Kidney (tissue), 13 donors: ENCODE measurements at regions not wholly inside any gene's neighbourhood (a gene's known extent, or its start where the extent isn't known, plus 50 kb on each side); places are given as distances from the start of the nearest gene placed in this dataset.

Experiments
- DNase-seq, 5 donors: peaks; one replicate each; pipeline ENCODE4 v3.0.0-alpha.2; 2013 to 2020
- FAIRE-seq: peaks from 2 replicates; lab custom pipeline; 2012; peaks lifted over from hg19 to GRCh38; lab: Jason Lieb, UNC
- H3K27ac ChIP-seq, 2 donors: one replicate each; pipeline ENCODE4 v1.7.0; 2013; ENCODE audit warnings: low read depth in 2 of 2, low read length in 2 of 2, inconsistent platforms in 1 of 2
- H3K27me3 ChIP-seq: one replicate; pipeline ENCODE4 v1.7.1; 2013; ENCODE audit warnings: low read length, inconsistent platforms; ENCODE audit not compliant: control insufficient read depth, insufficient read depth
- H3K36me3 ChIP-seq, 3 donors: one replicate each; pipeline versions ENCODE4 v1.7.0 to v1.7.1; 2013; ENCODE audit warnings: low read length in 3 of 3, control low read depth in 1 of 3, inconsistent platforms in 1 of 3; ENCODE audit not compliant: insufficient read depth in 3 of 3, control insufficient read depth in 2 of 3
- H3K4me1 ChIP-seq, 3 donors: one replicate each; pipeline versions ENCODE4 v1.7.0 to v1.7.1; 2013; ENCODE audit warnings: low read length in 3 of 3, inconsistent platforms in 1 of 3, low read depth in 1 of 3; ENCODE audit not compliant: control insufficient read depth in 2 of 3, insufficient read depth in 2 of 3
- H3K4me3 ChIP-seq, 3 donors: one replicate each; pipeline versions ENCODE4 v1.7.0 to v1.8.1; 2013; ENCODE audit warnings: low read length in 3 of 3, control low read depth in 1 of 3, inconsistent platforms in 1 of 3
- H3K9ac ChIP-seq, 3 donors: one replicate each; pipeline versions ENCODE4 v1.7.0 to v1.7.1; 2013; ENCODE audit warnings: low read length in 3 of 3, control low read depth in 1 of 3, inconsistent platforms in 1 of 3
- H3K9me3 ChIP-seq, 3 donors: one replicate each; pipeline versions ENCODE4 v1.7.0 to v1.7.1; 2013; ENCODE audit warnings: low read length in 3 of 3, control low read depth in 1 of 3, inconsistent platforms in 1 of 3; ENCODE audit not compliant: control insufficient read depth in 2 of 3, insufficient read depth in 1 of 3
- CTCF ChIP-seq: IDR thresholded peaks from 3 replicates; pipeline ENCODE4 v1.5.1; 2012; ENCODE audit warnings: mild to moderate bottlenecking, moderate library complexity, borderline replicate concordance; ENCODE audit not compliant: insufficient read depth; ENCODE audit errors: extremely low read depth
- intact Hi-C: fragments of 100-400 bp; cut with DNase I; formaldehyde crosslinking; loops from one replicate; pipeline ENCODE4 v1.11.1; 2022
- donor health status: control.
- donor health status: control.
- donor health status: control.
- donor health status: control.
- donor health status: control.
- donor health status: DM: yes; HTN: yes; CAD: no.
- donor health status: Normal renal cell carcinoma (clear cell type).

DNA sequence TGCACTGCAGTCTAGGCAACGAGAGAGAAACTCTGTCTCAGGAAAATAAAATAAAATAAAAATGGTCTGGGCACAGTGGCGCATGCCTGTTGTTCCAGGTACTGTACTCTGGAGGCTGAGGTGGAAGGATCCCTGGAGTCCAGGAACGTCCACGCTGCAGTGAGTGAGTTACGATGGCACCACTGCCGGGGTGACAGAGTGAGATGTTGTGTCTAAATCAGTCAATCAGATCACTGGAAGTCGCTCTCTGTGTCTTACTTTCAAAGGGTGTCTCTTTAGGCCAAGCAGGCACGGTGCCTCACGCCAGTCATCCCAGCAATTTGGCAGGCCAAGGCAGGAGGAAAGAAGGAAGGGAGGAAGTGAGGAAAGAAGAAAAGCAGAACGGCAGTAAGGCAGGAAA, 112.2 kb upstream of the ANKRD30BL start:
- DNase-seq: no peak
- Histone ChIP-seq H3K27ac (no peak overlapping the region), H3K4me1 (no peaks in the 10 kb centered on the region), H3K36me3 (no peaks in the 10 kb centered on the region), H3K9me3 (no peaks in the 10 kb centered on the region), H3K27me3 (no peaks in the 10 kb centered on the region), H3K4me3 (no peak overlapping the region), H3K9ac (no peak overlapping the region)
- intact Hi-C loops: no loop called here
- TF ChIP-seq CTCF: no peak
- FAIRE-seq: no peak

DNA sequence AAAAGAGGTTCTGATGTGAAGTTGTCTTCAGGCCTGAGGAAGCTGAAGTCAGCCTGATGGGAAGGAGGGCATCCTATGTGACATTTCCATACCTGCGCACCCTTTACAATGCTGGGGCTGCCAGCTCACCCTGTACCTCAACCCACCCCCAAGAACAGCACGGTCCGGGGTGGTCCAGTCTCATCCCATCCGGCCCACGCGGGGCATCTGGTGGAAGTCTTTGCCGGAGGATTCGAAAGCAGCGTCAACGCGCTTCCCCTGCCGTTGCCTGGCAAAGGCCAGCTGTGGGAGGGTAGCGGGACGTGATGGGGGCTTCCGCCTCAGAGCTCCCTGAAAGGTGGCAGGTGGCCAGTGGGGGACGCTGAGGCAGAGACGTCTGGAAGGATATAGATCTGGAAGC, 113.6 kb upstream of the ANKRD30BL start:
- TF ChIP-seq CTCF: no peak
- no peak for DNase-seq
- H3K9ac ChIP-seq: no peak overlapping the region
- H3K9me3 ChIP-seq: no peaks in the 10 kb centered on the region
- no peaks in the 10 kb centered on the region for H3K27me3 ChIP-seq
- intact Hi-C loops: no loop called here
- H3K27ac ChIP-seq: no peak overlapping the region
- H3K4me3 ChIP-seq: no peak overlapping the region
- no peaks in the 10 kb centered on the region for H3K36me3 ChIP-seq
- H3K4me1 ChIP-seq: no peaks in the 10 kb centered on the region
- no peak for FAIRE-seq

GRCh38 chr2:132276571-132276981, 114.8 kb upstream of the ANKRD30BL start:
- no peak for DNase-seq
- H3K4me1 ChIP-seq: no peaks in the 10 kb centered on the region
- H3K27me3 ChIP-seq: no peaks in the 10 kb centered on the region
- H3K9ac ChIP-seq: no peak overlapping the region
- intact Hi-C loops: no loop called here
- no peak overlapping the region for H3K4me3 ChIP-seq
- H3K9me3 ChIP-seq: no peaks in the 10 kb centered on the region
- no peak for TF ChIP-seq CTCF
- FAIRE-seq: no peak
- no peaks in the 10 kb centered on the region for H3K36me3 ChIP-seq
- no peak overlapping the region for H3K27ac ChIP-seq

DNA sequence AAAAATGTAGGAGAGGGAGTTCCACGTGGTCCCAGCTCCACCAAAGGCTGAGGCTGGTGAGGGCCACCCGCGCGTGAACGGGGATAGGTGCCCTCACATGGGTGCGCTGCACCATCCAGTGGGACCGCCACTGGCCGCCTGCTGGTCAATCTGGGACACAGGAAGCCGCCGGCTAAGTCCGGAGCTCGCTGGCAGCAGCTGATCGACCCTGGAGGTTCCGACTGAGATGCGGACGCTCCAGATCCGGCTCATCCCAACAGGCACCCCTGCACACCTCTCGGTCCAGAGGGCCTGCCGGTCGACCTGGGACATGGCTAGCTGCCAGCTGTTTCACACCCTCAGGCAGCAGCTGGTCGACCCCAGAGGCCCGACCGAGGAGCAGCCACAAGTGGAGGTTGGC, 116.5 kb upstream of the ANKRD30BL start:
- intact Hi-C loops: no loop called here
- H3K27ac ChIP-seq: no peak overlapping the region
- DNase-seq (no peak), FAIRE-seq (no peak)
- no peaks in the 10 kb centered on the region for H3K27me3 ChIP-seq
- H3K9me3 ChIP-seq: no peaks in the 10 kb centered on the region
- no peak overlapping the region for H3K4me3 ChIP-seq
- no peak for TF ChIP-seq CTCF
- H3K9ac ChIP-seq: no peak overlapping the region
- H3K4me1 ChIP-seq: no peaks in the 10 kb centered on the region
- no peaks in the 10 kb centered on the region for H3K36me3 ChIP-seq
